ENCODE measurements at regions not wholly inside any gene's neighbourhood (a gene's known extent, or its start where the extent isn't known, plus 50 kb on each side); places are given as distances from the start of the nearest gene placed in this dataset.

GRCh38 chr7:113204415-113204814 is 86.1 kb upstream of the SMIM30 start:
- TF ChIP-seq CTCF (IDR thresholded peaks at IDR 0.05) (no peak), POLR2A (IDR thresholded peaks at IDR 0.05) (no peak)
